ENCODE measurements at regions not wholly inside any gene's neighbourhood (a gene's known extent, or its start where the extent isn't known, plus 50 kb on each side); places are given as distances from the start of the nearest gene placed in this dataset.
"Not testable (repeated sequence)": the region's sequence is repeated elsewhere in the genome, so short reads cannot be mapped to it uniquely, and the experiment has no call there.

- DNase-seq: no peak
These were observed 1550.3 kb downstream of the CDH8 start for GRCh38 chr16:60485872-60486489.

GRCh38 chr16:60484901-60485300 is 1551.3 kb downstream of the CDH8 start:
- no peak for DNase-seq

GRCh38 chr16:60481591-60481990 is 1554.6 kb downstream of the CDH8 start:
- no peak for DNase-seq

GRCh38 chr16:60478810-60479209 is 1557.4 kb downstream of the CDH8 start:
- DNase-seq: no peak

- DNase-seq: no peak
These were observed 1572.3 kb downstream of the CDH8 start for GRCh38 chr16:60463986-60464385.

GRCh38 chr16:60459463-60459862 is 1576.8 kb downstream of the CDH8 start:
- no peak for DNase-seq

GRCh38 chr16:60458255-60458654 is 1578.0 kb downstream of the CDH8 start:
- no peak for DNase-seq

GRCh38 chr16:60452646-60453045 is 1583.6 kb downstream of the CDH8 start:
- no peak for DNase-seq

GRCh38 chr16:60438894-60439293 is 1597.3 kb downstream of the CDH8 start:
- no peak for DNase-seq

GRCh38 chr16:60432472-60432871 is 1603.8 kb downstream of the CDH8 start:
- no peak for DNase-seq

GRCh38 chr16:60419859-60420258 is 1616.4 kb downstream of the CDH8 start:
- no peak for DNase-seq

GRCh38 chr16:60414613-60415012 is 1621.6 kb downstream of the CDH8 start:
- DNase-seq: no peak

- DNase-seq: no peak
These were observed 1622.3 kb downstream of the CDH8 start for GRCh38 chr16:60413969-60414368.

- no peak for DNase-seq
These were observed 1628.6 kb downstream of the CDH8 start for GRCh38 chr16:60407606-60408005.

- DNase-seq: no peak
These were observed 1629.2 kb downstream of the CDH8 start for GRCh38 chr16:60407034-60407433.

GRCh38 chr16:60405286-60405685 is 1631.0 kb downstream of the CDH8 start:
- no peak for DNase-seq

GRCh38 chr16:60404401-60404800 is 1631.8 kb downstream of the CDH8 start:
- DNase-seq: no peak

- not testable (repeated sequence) for DNase-seq
These were observed 1633.3 kb downstream of the CDH8 start for GRCh38 chr16:60402941-60403340.

- no peak for DNase-seq
These were observed 1643.9 kb downstream of the CDH8 start for GRCh38 chr16:60392380-60392779.

- no peak for DNase-seq
These were observed 1637.5 kb upstream of the GOT2 start for GRCh38 chr16:60371591-60371990.

GRCh38 chr16:60367739-60368138 is 1633.6 kb upstream of the GOT2 start:
- DNase-seq: no peak

- DNase-seq: no peak
These were observed 1629.5 kb upstream of the GOT2 start for GRCh38 chr16:60363566-60363965.

- DNase-seq: not testable (repeated sequence)
These were observed 1625.8 kb upstream of the GOT2 start for GRCh38 chr16:60359866-60360265.

GRCh38 chr16:60359412-60359811 is 1625.3 kb upstream of the GOT2 start:
- DNase-seq: not testable (repeated sequence)

- DNase-seq: not testable (repeated sequence)
These were observed 1623.9 kb upstream of the GOT2 start for GRCh38 chr16:60357876-60358522.

All from suppressor macrophage treated with lipopolysaccharide for 1 hour (primary cell).